NT2/D1 (cell line): ENCODE measurements at regions not wholly inside any gene's neighbourhood (a gene's known extent, or its start where the extent isn't known, plus 50 kb on each side); places are given as distances from the start of the nearest gene placed in this dataset.

Experiments
- DNase-seq: peaks from one replicate; pipeline ENCODE4 v3.0.0-alpha.2; 2011; ENCODE audit warnings: low read depth, low spot score
- H3K27me3 ChIP-seq: 2 replicates; pipeline ENCODE4 v1.6.0; 2011; ENCODE audit warnings: mild to moderate bottlenecking; ENCODE audit not compliant: insufficient read length, insufficient read depth
- H3K36me3 ChIP-seq: 2 replicates; pipeline ENCODE4 v1.6.1; 2011; ENCODE audit warnings: mild to moderate bottlenecking, low read length, mixed read lengths; ENCODE audit not compliant: insufficient read depth, insufficient read length
- H3K4me1 ChIP-seq: 2 replicates; pipeline ENCODE4 v1.5.1; 2011; ENCODE audit not compliant: insufficient read depth, insufficient read length
- H3K4me3 ChIP-seq: 2 replicates; pipeline ENCODE4 v1.5.1; 2011; ENCODE audit warnings: low read depth; ENCODE audit not compliant: insufficient read length
- H3K9ac ChIP-seq: 2 replicates; pipeline ENCODE4 v1.6.0; 2011; ENCODE audit warnings: low read depth; ENCODE audit not compliant: insufficient read length
- H3K9me3 ChIP-seq: 2 replicates; pipeline ENCODE4 v1.5.1; 2011; ENCODE audit warnings: mild to moderate bottlenecking, low read length; ENCODE audit not compliant: insufficient read depth
- SUZ12 ChIP-seq: IDR thresholded peaks from 2 replicates; pipeline ENCODE4 v1.6.1; 2011; ENCODE audit not compliant: insufficient read length, insufficient read depth; ENCODE audit errors: extremely low read depth
- YY1 ChIP-seq: IDR thresholded peaks from 2 replicates; pipeline ENCODE4 v1.6.1; 2011; ENCODE audit not compliant: insufficient read length, insufficient read depth
- ZNF274 ChIP-seq: IDR thresholded peaks from 2 replicates; pipeline ENCODE4 v1.6.1; 2011; ENCODE audit warnings: mild to moderate bottlenecking, low read depth, low read length

GRCh38 chr22:27216444-27216843 lies 559.1 kb downstream of the MIAT start:
- H3K9ac ChIP-seq = no peak overlapping the region
- H3K9me3 ChIP-seq = no peaks in the 10 kb centered on the region
- TF ChIP-seq YY1 (no peak), ZNF274 (no peak), SUZ12 (no peak)
- no peaks in the 10 kb centered on the region for H3K4me1 ChIP-seq
- no peaks in the 10 kb centered on the region for H3K36me3 ChIP-seq
- H3K27me3 ChIP-seq = no peaks in the 10 kb centered on the region
- no peak overlapping the region for H3K4me3 ChIP-seq
- no peak for DNase-seq

- H3K9me3 ChIP-seq = no peaks in the 10 kb centered on the region
- no peaks in the 10 kb centered on the region for H3K27me3 ChIP-seq
- H3K9ac ChIP-seq = no peak overlapping the region
- TF ChIP-seq ZNF274 (no peak), YY1 (no peak), SUZ12 (no peak)
- no peaks in the 10 kb centered on the region for H3K4me1 ChIP-seq
- H3K4me3 ChIP-seq = no peak overlapping the region
- no peak for DNase-seq
- H3K36me3 ChIP-seq = no peaks in the 10 kb centered on the region
Observed at GRCh38 chr22:27217154-27217553, 559.8 kb downstream of the MIAT start.

GRCh38 chr22:27218012-27218920 lies 560.9 kb downstream of the MIAT start:
- no peaks in the 10 kb centered on the region for H3K4me1 ChIP-seq
- TF ChIP-seq ZNF274 (no peak), YY1 (no peak), SUZ12 (no peak)
- no peak for DNase-seq
- peaks cover 7% of the 10 kb centered on the region; the same call in 1 of the 2 replicates for H3K9me3 ChIP-seq
- no peaks in the 10 kb centered on the region for H3K36me3 ChIP-seq
- no peaks in the 10 kb centered on the region for H3K27me3 ChIP-seq
- H3K4me3 ChIP-seq = no peak overlapping the region
- H3K9ac ChIP-seq = no peak overlapping the region

DNA sequence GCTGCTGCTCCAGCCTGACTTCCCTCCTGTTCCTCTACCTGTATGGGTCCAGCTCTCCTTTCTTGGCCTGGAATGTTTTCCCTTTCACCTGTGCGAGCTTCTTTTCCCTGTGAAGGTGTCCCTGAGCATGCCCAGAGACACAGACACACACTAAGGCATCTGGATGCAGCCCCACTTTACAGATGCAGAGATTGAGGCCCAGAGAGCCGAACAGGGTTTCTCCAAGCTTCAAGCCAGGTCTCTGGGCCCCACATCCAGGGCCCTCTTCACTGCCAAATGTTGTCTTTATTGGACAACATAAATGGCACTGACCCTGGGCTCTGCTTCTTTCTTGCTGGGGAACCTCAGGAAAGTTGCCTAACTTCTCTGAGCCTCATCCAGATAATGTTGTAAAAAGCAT lies 561.6 kb downstream of the MIAT start:
- Histone ChIP-seq H3K9me3 (peaks cover 9% of the 10 kb centered on the region; the same call in 1 of the 2 replicates), H3K9ac (no peak overlapping the region), H3K36me3 (no peaks in the 10 kb centered on the region), H3K27me3 (no peaks in the 10 kb centered on the region), H3K4me3 (no peak overlapping the region), H3K4me1 (no peaks in the 10 kb centered on the region)
- TF ChIP-seq SUZ12 (no peak), YY1 (no peak), ZNF274 (no peak)
- no peak for DNase-seq

DNA sequence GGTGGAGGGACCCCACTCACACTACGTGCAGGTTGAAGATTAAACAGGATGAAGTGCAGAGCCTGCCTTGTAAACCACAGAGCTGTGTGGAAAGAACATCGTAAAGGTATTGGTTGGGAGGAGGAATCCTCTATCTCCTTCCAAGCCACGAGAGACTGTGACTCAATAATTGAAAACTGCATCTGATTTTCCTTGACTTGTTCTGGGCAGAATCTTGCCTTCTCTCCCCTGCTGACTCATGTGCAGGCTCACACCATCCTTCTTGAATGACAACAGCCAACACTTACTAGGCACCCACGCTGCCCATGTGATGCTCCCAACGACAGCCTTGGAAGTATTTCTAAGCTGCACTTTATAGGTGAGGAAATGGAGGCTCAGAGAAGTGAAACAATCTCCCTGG lies 563.0 kb downstream of the MIAT start:
- Histone ChIP-seq H3K9me3 (peaks cover 9% of the 10 kb centered on the region; the same call in 1 of the 2 replicates), H3K27me3 (no peaks in the 10 kb centered on the region), H3K4me1 (no peaks in the 10 kb centered on the region), H3K9ac (no peak overlapping the region), H3K4me3 (no peak overlapping the region), H3K36me3 (no peaks in the 10 kb centered on the region)
- no peak for TF ChIP-seq YY1
- no peak for TF ChIP-seq ZNF274
- no peak for TF ChIP-seq SUZ12
- DNase-seq = no peak

GRCh38 chr22:27222178-27222577 lies 564.8 kb downstream of the MIAT start:
- H3K4me3 ChIP-seq = no peak overlapping the region
- H3K9ac ChIP-seq = no peak overlapping the region
- H3K4me1 ChIP-seq = no peaks in the 10 kb centered on the region
- TF ChIP-seq ZNF274 (no peak), SUZ12 (no peak), YY1 (no peak)
- H3K9me3 ChIP-seq = peaks cover 9% of the 10 kb centered on the region; the same call in 1 of the 2 replicates
- H3K36me3 ChIP-seq = no peaks in the 10 kb centered on the region
- H3K27me3 ChIP-seq = no peaks in the 10 kb centered on the region
- DNase-seq = no peak

GRCh38 chr22:27223317-27224177 lies 566.2 kb downstream of the MIAT start:
- DNase-seq = no peak
- no peak overlapping the region for H3K4me3 ChIP-seq
- H3K9me3 ChIP-seq = peaks cover 12% of the 10 kb centered on the region
- H3K27me3 ChIP-seq = no peaks in the 10 kb centered on the region
- no peaks in the 10 kb centered on the region for H3K36me3 ChIP-seq
- H3K9ac ChIP-seq = no peak overlapping the region
- H3K4me1 ChIP-seq = no peaks in the 10 kb centered on the region
- TF ChIP-seq ZNF274 (no peak), SUZ12 (no peak), YY1 (no peak)
